ENCODE measurements at regions not wholly inside any gene's neighbourhood (a gene's known extent, or its start where the extent isn't known, plus 50 kb on each side); places are given as distances from the start of the nearest gene placed in this dataset.

DNA sequence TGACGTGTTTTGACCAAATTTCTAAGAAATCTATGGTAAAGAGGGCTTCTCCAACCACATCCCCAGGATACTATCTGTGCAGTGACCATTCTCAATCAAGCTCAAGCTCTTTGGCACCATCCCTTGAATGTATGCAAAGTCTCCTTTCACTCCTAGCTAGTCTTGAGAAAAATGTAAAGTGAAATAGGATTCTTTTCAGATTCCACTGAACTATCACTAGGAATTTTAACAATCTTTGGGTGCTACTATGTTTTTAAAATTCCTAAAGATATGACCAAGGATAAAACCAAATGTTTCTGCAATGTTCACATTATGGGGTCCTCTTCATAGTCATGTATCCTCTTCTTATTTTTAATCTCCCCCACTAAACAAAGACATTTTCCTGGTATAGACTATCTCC lies 107.8 kb downstream of the TMCO5A start:
- no peak for DNase-seq (ENCODE audit: low read depth)
- in situ Hi-C loops (cut with HindIII; ENCODE audit: low pct_unique_long_range_greater_than_20kb, low sequenced_read_pairs), result no loop called here

DNA sequence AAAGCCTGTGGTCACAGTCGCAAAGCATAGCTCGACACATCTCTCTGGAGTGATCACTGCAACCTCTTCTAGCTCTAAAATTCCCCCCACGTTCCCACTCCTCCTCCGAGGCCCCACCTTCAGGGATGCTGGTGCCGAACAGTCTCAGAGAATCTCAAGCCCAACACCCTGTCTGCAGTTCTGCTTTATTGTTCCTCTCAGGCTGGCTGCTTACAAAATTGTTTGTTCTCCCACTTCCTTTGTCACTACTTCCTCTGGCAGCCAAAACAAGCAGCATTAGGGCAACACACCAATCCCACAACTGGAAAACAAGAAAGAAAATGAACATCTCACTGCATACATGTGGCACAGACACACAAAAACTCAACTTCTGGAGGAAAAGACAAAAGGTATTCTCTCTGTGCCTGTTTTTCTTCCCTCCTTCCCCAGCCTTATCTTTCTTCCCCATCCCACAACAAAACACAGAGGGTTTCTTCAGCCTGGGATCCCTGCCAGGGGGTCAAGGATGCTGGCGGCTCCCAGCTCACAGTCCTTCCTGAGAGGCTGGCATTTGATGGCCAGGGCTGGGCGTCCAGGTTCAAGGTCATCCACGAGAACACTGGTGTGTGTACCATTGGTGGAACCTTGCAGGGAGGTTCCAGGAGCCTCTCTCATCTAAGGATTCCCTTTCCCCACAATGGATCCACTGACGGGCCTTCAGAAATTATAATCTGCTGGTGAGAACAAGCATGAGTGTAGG lies 108.4 kb downstream of the TMCO5A start:
- no peak for DNase-seq (ENCODE audit: low read depth)
- in situ Hi-C loops (cut with HindIII; ENCODE audit: low pct_unique_long_range_greater_than_20kb, low sequenced_read_pairs), result no loop called here

DNA sequence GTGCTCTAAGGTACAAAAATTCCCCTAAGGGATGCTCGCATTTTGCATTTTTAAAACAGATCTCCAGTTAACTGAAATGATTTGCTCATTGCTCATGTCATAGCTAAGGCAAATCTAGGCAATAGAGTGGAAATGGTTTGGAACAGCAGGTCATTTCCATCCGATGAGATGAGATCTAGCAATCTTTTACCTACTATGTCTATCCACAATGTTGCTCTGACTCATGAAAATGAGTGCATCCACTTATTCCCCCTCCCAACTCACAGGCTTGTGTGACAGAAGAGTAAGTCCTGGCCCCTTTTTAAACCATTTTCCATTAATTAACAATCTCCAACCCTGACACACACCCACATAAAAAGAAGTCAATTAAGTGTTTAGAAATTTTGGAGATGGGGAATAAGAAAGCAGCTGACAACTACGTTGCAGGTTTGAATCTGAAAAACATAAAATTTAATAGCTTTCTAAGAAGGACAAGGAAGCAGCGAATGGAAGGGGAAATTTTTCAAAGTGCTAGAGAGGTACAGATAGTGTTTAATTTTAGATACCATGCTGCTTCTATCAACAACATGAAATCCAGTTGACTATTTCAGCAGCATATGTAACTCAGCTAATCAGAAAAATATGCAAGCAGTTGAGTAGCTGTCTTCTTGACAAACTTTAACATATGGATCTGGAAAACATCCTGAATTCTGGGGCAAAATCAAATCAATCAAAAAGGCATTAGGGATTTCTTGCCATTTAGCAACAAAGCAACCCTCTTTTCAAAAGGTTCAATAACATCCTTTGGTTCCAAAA lies 112.0 kb downstream of the TMCO5A start:
- DNase-seq (ENCODE audit: low read depth), result no peak
- in situ Hi-C loops (cut with HindIII; ENCODE audit: low pct_unique_long_range_greater_than_20kb, low sequenced_read_pairs), result no loop called here

GRCh38 chr15:38048001-38048455 lies 113.6 kb downstream of the TMCO5A start:
- DNase-seq (ENCODE audit: low read depth), result no peak
- in situ Hi-C loops (cut with HindIII; ENCODE audit: low pct_unique_long_range_greater_than_20kb, low sequenced_read_pairs), result no loop called here

- in situ Hi-C loops (cut with HindIII; ENCODE audit: low pct_unique_long_range_greater_than_20kb, low sequenced_read_pairs), result no loop called here
- DNase-seq (ENCODE audit: low read depth), result no peak
These were observed 115.5 kb downstream of the TMCO5A start for GRCh38 chr15:38049891-38050290.

DNA sequence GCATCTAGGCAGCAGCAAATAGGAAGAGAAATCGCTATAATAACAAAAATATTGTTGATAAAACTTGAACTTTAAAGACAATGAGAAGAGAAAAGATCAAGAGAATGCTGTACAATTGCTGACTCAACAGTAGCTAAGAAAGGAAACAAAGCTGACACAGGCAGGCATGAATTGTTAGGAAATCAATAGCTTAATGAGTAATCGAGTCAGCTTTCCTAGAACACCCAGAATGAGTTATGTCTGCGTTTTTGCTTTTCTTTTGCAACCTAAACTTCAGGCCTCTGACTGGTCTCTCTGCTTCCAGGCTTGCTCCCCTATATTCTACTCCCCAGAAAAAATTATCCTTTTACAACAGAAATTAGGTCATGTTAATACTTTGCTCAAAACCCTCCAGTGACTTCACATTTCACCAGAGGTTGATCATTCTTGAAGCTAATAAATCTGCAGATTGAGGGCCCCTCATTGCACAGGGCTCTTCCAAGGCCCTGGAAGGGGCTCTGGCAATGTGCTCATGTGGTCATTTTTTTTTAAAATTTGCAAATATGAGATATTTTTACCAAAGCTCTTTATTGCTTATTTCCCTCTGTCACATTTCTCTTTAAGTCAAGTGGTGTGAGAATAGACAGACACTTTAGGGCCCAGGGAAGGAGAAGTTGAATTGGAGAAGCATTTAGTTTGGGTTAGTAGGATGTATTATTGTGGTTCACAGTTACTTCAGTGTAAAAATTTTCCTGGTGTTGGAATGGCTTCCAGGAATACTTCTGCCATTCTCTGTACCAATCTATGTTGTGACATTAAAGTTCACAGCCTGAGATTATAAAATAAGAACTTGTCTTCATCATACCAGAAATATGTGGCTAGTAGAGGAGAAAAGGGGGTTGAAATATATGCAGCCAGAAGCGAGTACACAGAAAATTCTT lies 116.3 kb downstream of the TMCO5A start:
- DNase-seq (ENCODE audit: low read depth), result no peak
- in situ Hi-C loops (cut with HindIII; ENCODE audit: low pct_unique_long_range_greater_than_20kb, low sequenced_read_pairs), result no loop called here

DNA sequence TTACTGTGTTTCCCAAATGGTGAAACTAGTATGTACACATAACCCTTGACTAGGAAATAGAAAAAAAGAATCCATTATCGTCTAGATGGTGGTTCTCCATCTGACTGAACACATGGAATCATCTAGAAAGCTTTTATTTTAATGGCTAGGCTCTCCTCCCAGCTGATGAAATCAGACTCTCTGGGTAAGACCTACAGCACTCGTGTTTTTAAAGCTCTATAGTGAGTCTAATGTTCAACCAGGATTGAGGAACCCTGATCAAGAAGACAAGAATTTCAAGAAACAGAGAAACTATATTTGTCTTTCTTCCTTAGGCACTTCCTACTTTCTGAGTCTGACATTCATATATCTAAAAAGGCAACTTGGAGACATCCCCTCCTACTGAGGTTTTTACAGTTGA lies 118.8 kb downstream of the TMCO5A start:
- in situ Hi-C loops (cut with HindIII; ENCODE audit: low pct_unique_long_range_greater_than_20kb, low sequenced_read_pairs), result no loop called here

DNA sequence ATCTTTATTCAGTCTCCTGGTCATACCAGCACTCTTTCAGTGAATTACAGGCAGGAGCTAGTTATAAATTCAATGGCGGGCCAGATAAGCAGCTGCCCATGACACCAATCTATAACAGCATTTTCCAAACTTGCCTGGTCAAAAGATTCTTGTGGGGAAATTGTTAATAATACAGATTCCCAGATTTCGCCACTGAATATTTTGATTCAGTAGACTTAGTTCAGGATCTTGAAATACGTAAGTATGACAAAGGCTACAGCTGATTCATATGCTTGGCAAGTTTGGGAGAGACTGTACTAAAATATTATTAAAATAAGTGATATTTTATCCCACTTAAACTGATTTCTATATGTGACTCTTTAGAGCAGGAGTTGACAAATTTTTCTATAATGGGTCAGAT lies 119.3 kb downstream of the TMCO5A start:
- in situ Hi-C loops (cut with HindIII; ENCODE audit: low pct_unique_long_range_greater_than_20kb, low sequenced_read_pairs), result no loop called here
- DNase-seq (ENCODE audit: low read depth), result no peak

More for the DNA sequence above, 118.8 kb downstream of the TMCO5A start:
- DNase-seq (ENCODE audit: low read depth), result no peak

DNA sequence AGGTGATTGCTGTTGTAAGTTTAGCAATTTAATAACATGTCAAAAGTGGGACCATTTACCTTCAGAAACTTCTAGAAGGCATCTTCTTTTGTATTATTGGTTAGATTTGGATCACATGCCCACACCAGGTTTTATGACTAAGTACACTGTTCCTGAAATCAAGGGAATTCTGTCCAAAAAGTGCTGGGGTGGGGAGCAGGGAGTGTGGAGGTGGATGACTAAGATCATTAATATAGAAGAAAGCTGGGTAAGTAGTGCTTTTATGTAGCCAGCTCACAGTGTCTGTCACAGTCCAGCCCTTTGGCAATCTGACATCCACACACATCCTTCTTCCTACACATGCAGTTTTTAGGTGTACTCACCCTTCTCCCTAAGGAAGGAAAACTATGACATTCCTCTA lies 120.0 kb downstream of the TMCO5A start:
- no peak for DNase-seq (ENCODE audit: low read depth)
- in situ Hi-C loops (cut with HindIII; ENCODE audit: low pct_unique_long_range_greater_than_20kb, low sequenced_read_pairs), result no loop called here

GRCh38 chr15:38058596-38059075 lies 124.2 kb downstream of the TMCO5A start:
- no peak for DNase-seq (ENCODE audit: low read depth)
- in situ Hi-C loops (cut with HindIII; ENCODE audit: low pct_unique_long_range_greater_than_20kb, low sequenced_read_pairs), result no loop called here

DNA sequence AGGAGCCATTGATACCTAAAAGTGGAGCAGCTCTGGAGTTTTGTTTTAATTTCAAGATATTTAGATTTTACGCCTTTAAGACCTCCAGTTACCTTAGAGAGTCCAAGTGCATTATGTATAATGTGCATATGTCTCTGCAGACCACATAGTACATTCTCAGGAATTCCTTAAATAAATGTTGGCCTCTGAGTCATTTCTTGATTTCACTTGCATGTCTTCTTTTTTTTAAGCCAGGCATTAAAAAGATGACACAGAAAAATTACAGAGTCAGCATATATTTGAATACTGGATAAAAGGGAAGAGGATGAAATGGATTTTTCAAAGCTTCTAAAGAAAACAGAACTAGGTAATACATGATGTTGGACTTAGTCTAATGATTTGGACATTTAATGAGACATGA lies 125.2 kb downstream of the TMCO5A start:
- no peak for DNase-seq (ENCODE audit: low read depth)

GRCh38 chr15:38061856-38062649 lies 127.6 kb downstream of the TMCO5A start:
- DNase-seq (ENCODE audit: low read depth), result no peak
- in situ Hi-C loops (cut with HindIII; ENCODE audit: low pct_unique_long_range_greater_than_20kb, low sequenced_read_pairs), result no loop called here

More for the DNA sequence above, 125.2 kb downstream of the TMCO5A start:
- in situ Hi-C loops (cut with HindIII; ENCODE audit: low pct_unique_long_range_greater_than_20kb, low sequenced_read_pairs), result no loop called here

DNA sequence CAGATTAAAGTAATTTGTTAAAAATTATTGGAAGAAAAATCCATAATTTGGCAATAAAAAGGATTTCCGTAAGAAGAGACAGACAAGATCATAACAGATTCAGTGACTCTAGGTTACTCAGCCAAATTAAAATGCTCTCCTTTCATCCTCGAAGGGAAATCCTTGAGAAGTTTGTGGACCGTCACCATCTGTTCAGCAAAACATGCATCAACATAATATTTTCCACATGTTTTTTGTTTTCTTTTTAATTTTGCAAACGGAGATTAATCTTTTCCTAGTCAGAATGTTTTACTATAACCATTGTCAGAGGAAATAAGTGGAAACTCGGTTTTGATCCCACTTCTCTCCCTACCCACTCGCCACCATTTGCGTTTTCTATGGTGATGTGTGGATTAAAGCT lies 128.3 kb downstream of the TMCO5A start:
- in situ Hi-C loops (cut with HindIII; ENCODE audit: low pct_unique_long_range_greater_than_20kb, low sequenced_read_pairs), result no loop called here
- no peak for DNase-seq (ENCODE audit: low read depth)

- in situ Hi-C loops (cut with HindIII; ENCODE audit: low pct_unique_long_range_greater_than_20kb, low sequenced_read_pairs), result no loop called here
- DNase-seq (ENCODE audit: low read depth), result no peak
These were observed 131.4 kb downstream of the TMCO5A start for GRCh38 chr15:38065721-38066345.

DNA sequence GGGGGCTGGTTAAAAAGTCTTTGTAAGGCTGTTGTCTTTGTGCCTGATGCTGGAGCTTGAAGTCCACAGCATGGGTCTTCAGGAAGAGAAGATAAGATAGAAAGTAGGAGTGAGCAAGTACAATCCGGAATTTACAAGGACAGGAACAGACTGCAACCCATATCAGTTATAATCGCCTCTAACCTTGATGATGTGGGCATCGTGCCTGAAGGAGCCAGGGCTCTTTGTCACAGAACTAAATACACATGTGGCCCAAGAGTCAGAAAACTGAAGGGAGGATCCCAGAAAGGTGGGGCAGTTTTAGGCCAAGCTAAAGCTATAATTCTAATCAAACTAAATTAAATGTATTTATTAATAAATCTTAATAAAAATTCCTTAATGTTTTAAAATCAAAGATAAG lies 132.2 kb downstream of the TMCO5A start:
- in situ Hi-C loops (cut with HindIII; ENCODE audit: low pct_unique_long_range_greater_than_20kb, low sequenced_read_pairs), result no loop called here

GRCh38 chr15:38068626-38069391 lies 134.4 kb downstream of the TMCO5A start:
- in situ Hi-C loops (cut with HindIII; ENCODE audit: low pct_unique_long_range_greater_than_20kb, low sequenced_read_pairs), result no loop called here
- peak; percentile 24 for DNase-seq (ENCODE audit: low read depth)

More for the DNA sequence above, 132.2 kb downstream of the TMCO5A start:
- no peak for DNase-seq (ENCODE audit: low read depth)
